ENCODE measurements at regions not wholly inside any gene's neighbourhood (a gene's known extent, or its start where the extent isn't known, plus 50 kb on each side); places are given as distances from the start of the nearest gene placed in this dataset.

DNA sequence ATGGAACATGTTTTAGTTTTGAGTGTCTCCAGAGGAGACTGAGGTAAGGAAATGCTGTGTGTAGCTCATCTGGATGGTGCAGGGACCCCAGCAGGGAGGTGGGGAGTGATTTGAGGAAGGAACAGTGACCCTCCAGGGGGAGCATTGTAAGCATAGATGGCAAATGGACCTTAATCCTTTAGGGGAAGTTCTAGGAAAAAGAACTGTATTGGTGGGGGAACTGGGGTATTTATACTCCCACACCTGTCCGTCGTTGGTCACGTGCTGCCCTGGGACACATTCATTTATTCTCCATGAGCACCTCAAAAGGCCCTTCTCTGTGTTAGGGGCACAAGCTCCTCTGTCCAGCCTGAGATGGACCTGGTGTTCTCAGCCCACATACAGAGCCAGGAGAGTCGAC is 233.9 kb upstream of the HDAC4 start:
- TF ChIP-seq PPARA (CRISPR knock-in tag; IDR thresholded peaks at IDR 0.05; ENCODE audit: borderline replicate concordance) (no peak), ZC3H10 (CRISPR knock-in tag; IDR thresholded peaks at IDR 0.05) (no peak), ZFP3 (CRISPR knock-in tag; IDR thresholded peaks at IDR 0.05) (no peak), RARB (CRISPR knock-in tag; IDR thresholded peaks at IDR 0.05) (no peak), ISL1 (CRISPR knock-in tag; IDR thresholded peaks at IDR 0.05) (no peak), OSR1 (CRISPR knock-in tag; IDR thresholded peaks at IDR 0.05) (no peak), ZNF70 (CRISPR knock-in tag; IDR thresholded peaks at IDR 0.05) (no peak), ZFP30 (CRISPR knock-in tag; IDR thresholded peaks at IDR 0.05) (no peak), ZNF565 (CRISPR knock-in tag; conservative IDR thresholded peaks at IDR 0.05; ENCODE audit: low read depth) (no peak), GLIS3 (CRISPR knock-in tag; IDR thresholded peaks at IDR 0.05) (no peak), ARNTL (CRISPR knock-in tag; IDR thresholded peaks at IDR 0.05; ENCODE audit: borderline replicate concordance, low read depth) (no peak)
- TF ChIP-seq, protein P1, sequence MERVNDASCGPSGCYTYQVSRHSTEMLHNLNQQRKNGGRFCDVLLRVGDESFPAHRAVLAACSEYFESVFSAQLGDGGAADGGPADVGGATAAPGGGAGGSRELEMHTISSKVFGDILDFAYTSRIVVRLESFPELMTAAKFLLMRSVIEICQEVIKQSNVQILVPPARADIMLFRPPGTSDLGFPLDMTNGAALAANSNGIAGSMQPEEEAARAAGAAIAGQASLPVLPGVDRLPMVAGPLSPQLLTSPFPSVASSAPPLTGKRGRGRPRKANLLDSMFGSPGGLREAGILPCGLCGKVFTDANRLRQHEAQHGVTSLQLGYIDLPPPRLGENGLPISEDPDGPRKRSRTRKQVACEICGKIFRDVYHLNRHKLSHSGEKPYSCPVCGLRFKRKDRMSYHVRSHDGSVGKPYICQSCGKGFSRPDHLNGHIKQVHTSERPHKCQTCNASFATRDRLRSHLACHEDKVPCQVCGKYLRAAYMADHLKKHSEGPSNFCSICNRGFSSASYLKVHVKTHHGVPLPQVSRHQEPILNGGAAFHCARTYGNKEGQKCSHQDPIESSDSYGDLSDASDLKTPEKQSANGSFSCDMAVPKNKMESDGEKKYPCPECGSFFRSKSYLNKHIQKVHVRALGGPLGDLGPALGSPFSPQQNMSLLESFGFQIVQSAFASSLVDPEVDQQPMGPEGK (CRISPR knock-in tag; IDR thresholded peaks at IDR 0.05; ENCODE audit: borderline replicate concordance) = no peak
- TF ChIP-seq, protein P2, sequence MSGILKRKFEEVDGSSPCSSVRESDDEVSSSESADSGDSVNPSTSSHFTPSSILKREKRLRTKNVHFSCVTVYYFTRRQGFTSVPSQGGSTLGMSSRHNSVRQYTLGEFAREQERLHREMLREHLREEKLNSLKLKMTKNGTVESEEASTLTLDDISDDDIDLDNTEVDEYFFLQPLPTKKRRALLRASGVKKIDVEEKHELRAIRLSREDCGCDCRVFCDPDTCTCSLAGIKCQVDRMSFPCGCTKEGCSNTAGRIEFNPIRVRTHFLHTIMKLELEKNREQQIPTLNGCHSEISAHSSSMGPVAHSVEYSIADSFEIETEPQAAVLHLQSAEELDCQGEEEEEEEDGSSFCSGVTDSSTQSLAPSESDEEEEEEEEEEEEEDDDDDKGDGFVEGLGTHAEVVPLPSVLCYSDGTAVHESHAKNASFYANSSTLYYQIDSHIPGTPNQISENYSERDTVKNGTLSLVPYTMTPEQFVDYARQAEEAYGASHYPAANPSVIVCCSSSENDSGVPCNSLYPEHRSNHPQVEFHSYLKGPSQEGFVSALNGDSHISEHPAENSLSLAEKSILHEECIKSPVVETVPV (CRISPR knock-in tag; IDR thresholded peaks at IDR 0.05) = no peak
